ENCODE measurements at regions not wholly inside any gene's neighbourhood (a gene's known extent, or its start where the extent isn't known, plus 50 kb on each side); places are given as distances from the start of the nearest gene placed in this dataset.

DNA sequence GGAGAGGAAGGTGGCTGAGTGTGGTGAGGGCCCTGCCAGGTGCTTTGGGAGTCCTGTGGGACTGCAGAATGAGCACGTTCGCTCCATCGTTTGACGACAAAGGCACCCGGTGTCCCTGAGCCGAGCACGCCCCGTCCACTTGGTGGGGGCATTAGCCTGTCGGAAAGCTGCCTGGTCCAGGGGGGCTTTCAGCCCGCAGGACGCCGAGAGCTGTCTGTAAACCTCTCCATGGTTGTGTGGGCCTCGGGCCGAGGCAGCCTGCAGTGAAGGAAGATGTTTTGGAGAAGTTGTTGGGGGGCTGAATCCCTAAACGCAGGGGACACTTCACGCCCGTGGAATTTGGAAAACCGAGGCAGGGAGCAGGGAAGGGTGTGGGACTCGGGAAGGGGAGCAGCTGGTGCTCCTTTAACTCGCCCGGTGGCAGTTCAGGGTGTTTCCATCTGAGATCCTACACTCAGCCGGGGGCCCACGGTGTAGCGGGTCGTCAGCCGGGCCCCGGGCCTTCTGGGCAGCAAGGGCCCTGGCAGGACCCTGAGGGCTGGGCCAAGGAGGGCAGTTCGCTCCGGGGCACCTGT, 53.8 kb downstream of the MRPL36 start:
- TF ChIP-seq POLR2AphosphoS5 (IDR thresholded peaks at IDR 0.05) (no peak), POLR2A (IDR thresholded peaks at IDR 0.05) (no peak), EP300 (IDR thresholded peaks at IDR 0.05) (no peak)
- TF ChIP-seq, protein P1, sequence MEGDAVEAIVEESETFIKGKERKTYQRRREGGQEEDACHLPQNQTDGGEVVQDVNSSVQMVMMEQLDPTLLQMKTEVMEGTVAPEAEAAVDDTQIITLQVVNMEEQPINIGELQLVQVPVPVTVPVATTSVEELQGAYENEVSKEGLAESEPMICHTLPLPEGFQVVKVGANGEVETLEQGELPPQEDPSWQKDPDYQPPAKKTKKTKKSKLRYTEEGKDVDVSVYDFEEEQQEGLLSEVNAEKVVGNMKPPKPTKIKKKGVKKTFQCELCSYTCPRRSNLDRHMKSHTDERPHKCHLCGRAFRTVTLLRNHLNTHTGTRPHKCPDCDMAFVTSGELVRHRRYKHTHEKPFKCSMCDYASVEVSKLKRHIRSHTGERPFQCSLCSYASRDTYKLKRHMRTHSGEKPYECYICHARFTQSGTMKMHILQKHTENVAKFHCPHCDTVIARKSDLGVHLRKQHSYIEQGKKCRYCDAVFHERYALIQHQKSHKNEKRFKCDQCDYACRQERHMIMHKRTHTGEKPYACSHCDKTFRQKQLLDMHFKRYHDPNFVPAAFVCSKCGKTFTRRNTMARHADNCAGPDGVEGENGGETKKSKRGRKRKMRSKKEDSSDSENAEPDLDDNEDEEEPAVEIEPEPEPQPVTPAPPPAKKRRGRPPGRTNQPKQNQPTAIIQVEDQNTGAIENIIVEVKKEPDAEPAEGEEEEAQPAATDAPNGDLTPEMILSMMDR (IDR thresholded peaks at IDR 0.05) = no peak
